ENCODE measurements at regions not wholly inside any gene's neighbourhood (a gene's known extent, or its start where the extent isn't known, plus 50 kb on each side); places are given as distances from the start of the nearest gene placed in this dataset.

DNA sequence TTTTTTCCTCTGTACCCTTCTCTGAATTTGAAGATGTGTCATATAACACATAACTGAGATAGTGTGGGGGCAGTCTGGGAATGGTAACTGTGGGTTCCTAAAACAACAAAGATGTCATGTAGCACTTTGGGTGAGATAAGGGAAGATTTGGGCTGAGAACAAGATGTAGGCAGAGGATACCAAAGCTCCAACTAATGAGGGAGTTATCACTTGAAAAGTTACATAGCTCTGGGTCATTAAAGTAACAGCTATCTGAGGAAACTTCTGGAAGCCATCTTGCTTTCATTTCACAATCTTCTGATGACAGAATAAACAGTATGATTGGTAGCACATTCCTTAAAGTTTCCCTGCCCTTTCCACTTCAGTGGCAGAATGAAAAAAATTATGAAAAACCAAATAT is 255.4 kb downstream of the TBX18 start:
- TF ChIP-seq CTCF (IDR thresholded peaks at IDR 0.05; ENCODE audit: low read depth, low read length) = no peak
- H3K4me3 ChIP-seq (ENCODE audit: low read depth, low read length) = no peak overlapping the region
- in situ Hi-C loops (cut with HindIII; ENCODE audit: low sequenced_read_pairs) = no loop called here
- DNase-seq (ENCODE audit: low read depth, low spot score) = no peak

GRCh38 chr6:84508334-84508733 is 256.1 kb downstream of the TBX18 start:
- in situ Hi-C loops (cut with HindIII; ENCODE audit: low sequenced_read_pairs) = no loop called here
- TF ChIP-seq CTCF (IDR thresholded peaks at IDR 0.05; ENCODE audit: low read depth, low read length) = no peak

DNA sequence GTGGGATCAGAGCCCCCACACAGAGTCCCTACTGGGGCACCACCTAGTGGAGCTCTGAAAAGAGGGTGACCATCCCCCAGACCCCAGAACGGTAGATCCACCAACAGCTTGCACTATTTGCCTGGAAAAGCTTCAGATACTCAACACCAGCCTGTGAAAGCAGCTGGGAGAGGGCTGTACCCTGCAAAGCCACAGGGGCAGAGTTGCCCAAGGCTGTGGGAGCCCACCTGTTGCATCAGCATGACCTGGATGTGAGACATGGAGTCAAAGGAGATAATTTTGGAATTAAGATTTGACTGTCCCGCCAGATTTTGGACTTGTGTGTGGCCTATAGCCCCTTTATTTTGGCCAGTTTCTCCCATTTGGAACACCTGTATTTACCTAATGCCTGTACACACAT is 260.4 kb downstream of the TBX18 start:
- no peak for DNase-seq (ENCODE audit: low read depth, low spot score)
- H3K4me3 ChIP-seq (ENCODE audit: low read depth, low read length) = no peak overlapping the region
- TF ChIP-seq CTCF (IDR thresholded peaks at IDR 0.05; ENCODE audit: low read depth, low read length) = no peak
- in situ Hi-C loops (cut with HindIII; ENCODE audit: low sequenced_read_pairs) = no loop called here

More at GRCh38 chr6:84508334-84508733, 256.1 kb downstream of the TBX18 start:
- H3K4me3 ChIP-seq (ENCODE audit: low read depth, low read length) = no peak overlapping the region
- no peak for DNase-seq (ENCODE audit: low read depth, low spot score)

DNA sequence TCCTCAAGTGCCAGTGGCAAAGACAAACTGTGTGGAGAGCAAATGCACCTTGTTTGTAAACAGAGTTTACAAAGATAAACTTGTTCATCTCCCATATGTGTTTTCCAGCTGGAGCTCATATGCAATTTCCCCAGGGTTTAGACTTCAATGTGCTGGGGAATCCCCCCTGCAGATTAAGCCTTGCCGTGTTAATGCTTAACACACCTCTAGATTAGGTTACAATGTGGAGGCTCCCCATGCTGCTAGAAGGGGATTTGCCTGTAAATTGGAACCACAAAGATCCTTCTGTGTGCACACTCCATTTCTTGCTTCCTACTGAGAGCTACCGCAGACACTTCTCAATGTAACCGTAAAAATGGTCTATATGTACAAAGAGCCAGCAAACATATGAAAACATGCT is 263.1 kb downstream of the TBX18 start:
- no peak overlapping the region for H3K4me3 ChIP-seq (ENCODE audit: low read depth, low read length)
- no peak for TF ChIP-seq CTCF (IDR thresholded peaks at IDR 0.05; ENCODE audit: low read depth, low read length)
- in situ Hi-C loops (cut with HindIII; ENCODE audit: low sequenced_read_pairs) = no loop called here
- no peak for DNase-seq (ENCODE audit: low read depth, low spot score)

- no peak overlapping the region for H3K4me3 ChIP-seq (ENCODE audit: low read depth, low read length)
- in situ Hi-C loops (cut with HindIII; ENCODE audit: low sequenced_read_pairs) = no loop called here
- TF ChIP-seq CTCF (IDR thresholded peaks at IDR 0.05; ENCODE audit: low read depth, low read length) = no peak
- no peak for DNase-seq (ENCODE audit: low read depth, low spot score)
Observed at GRCh38 chr6:84500726-84501125, 263.7 kb downstream of the TBX18 start.

- in situ Hi-C loops (cut with HindIII; ENCODE audit: low sequenced_read_pairs) = no loop called here
- H3K4me3 ChIP-seq (ENCODE audit: low read depth, low read length) = no peak overlapping the region
- no peak for DNase-seq (ENCODE audit: low read depth, low spot score)
- TF ChIP-seq CTCF (IDR thresholded peaks at IDR 0.05; ENCODE audit: low read depth, low read length) = no peak
Observed at GRCh38 chr6:84498905-84499304, 265.5 kb downstream of the TBX18 start.

Data from astrocyte of the spinal cord (primary cell).